Gastroesophageal sphincter (tissue), 4 donors: ENCODE measurements at regions not wholly inside any gene's neighbourhood (a gene's known extent, or its start where the extent isn't known, plus 50 kb on each side); places are given as distances from the start of the nearest gene placed in this dataset.

Source experiments
- ATAC-seq: fragments of 150-250 bp; one replicate; pipeline ENCODE4 v1.9.1; 2016; ENCODE audit warnings: mild to moderate bottlenecking, moderate library complexity
- H3K27ac ChIP-seq, 4 donors: fragments of 200-600 bp; sonication (generic) in 3 of 4; 1 replicate in 3 of 4; 2 replicates in 1 of 4; pipeline ENCODE4 v1.5.1; 2016 to 2019
- H3K27me3 ChIP-seq: fragments of 200-600 bp; sonication (generic); one replicate; pipeline ENCODE4 v1.5.1; 2019
- H3K36me3 ChIP-seq, 2 donors: fragments of 200-600 bp; sonication (generic); one replicate each; pipeline ENCODE4 v1.5.1; 2019; ENCODE audit warnings: control low read depth in 1 of 2
- H3K4me1 ChIP-seq, 3 donors: fragments of 200-600 bp; sonication (generic); 1 replicate in 2 of 3; 2 replicates in 1 of 3; pipeline ENCODE4 v1.5.1; 2016 to 2019; ENCODE audit warnings: control low read depth in 2 of 3
- H3K4me3 ChIP-seq, 2 donors: fragments of 200-600 bp; sonication (generic); one replicate each; pipeline ENCODE4 v1.5.1; 2019; ENCODE audit warnings: mild to moderate bottlenecking in 1 of 2, moderate library complexity in 1 of 2
- H3K9me3 ChIP-seq, 3 donors: fragments of 200-600 bp; sonication (generic); one replicate each; pipeline ENCODE4 v1.5.1; 2017 to 2019; ENCODE audit warnings: control low read depth in 2 of 3
- EP300 ChIP-seq: sonication (generic); formaldehyde crosslinking; IDR thresholded peaks from one replicate; pipeline ENCODE4 v1.6.1; 2017; ENCODE audit warnings: antibody characterized with exemption, mild to moderate bottlenecking
- POLR2A ChIP-seq, 2 donors: fragments of 450-650 bp; IDR thresholded peaks; one replicate each; pipeline ENCODE4 v1.6.1; 2017; ENCODE audit warnings: antibody characterized with exemption in 2 of 2, mild to moderate bottlenecking in 2 of 2, moderate library complexity in 1 of 2
- POLR2AphosphoS5 ChIP-seq: sonication (generic); formaldehyde crosslinking; IDR thresholded peaks from one replicate; pipeline ENCODE4 v1.6.1; 2017; ENCODE audit warnings: antibody characterized with exemption
- WGBS, 2 donors: methylation state at CpG; one replicate each; pipeline ENCODE4 v1.1.5; 2018; ENCODE audit warnings: low coverage in 1 of 2; 5-methylcytosine and 5-hydroxymethylcytosine counted together
- TF ChIP-seq, protein P1 (sequence below), 4 experiments: fragments of 200-600 bp in 2 of 4; fragments of 450-650 bp in 2 of 4; sonication (generic) in 1 of 4; IDR thresholded peaks; one replicate each; pipeline ENCODE4 v1.5.1; 2017 to 2019; ENCODE audit warnings: antibody characterized with exemption in 4 of 4, mild to moderate bottlenecking in 2 of 4, moderate library complexity in 2 of 4

GRCh38 chr13:112136095-112136494 is 69.1 kb downstream of the SOX1 start:
- WGBS, 2 donors = 85 to 100% methylated on average over 1 to 7 of the region's 7 CpGs
- no peak for ATAC-seq
- Histone ChIP-seq H3K27me3 (peaks cover 65% of the 10 kb centered on the region), H3K4me3 (no peak overlapping the region), H3K9me3 (no peaks in the 10 kb centered on the region), H3K27ac (no peak overlapping the region), H3K4me1 (peaks cover 0 to 8% (median 0%) of the 10 kb centered on the region in 3 donors), H3K36me3 (no peaks in the 10 kb centered on the region)
- TF ChIP-seq POLR2AphosphoS5 (no peak), EP300 (no peak), POLR2A (IDR thresholded peaks at IDR 0.05) (no peak)
- TF ChIP-seq, protein P1, sequence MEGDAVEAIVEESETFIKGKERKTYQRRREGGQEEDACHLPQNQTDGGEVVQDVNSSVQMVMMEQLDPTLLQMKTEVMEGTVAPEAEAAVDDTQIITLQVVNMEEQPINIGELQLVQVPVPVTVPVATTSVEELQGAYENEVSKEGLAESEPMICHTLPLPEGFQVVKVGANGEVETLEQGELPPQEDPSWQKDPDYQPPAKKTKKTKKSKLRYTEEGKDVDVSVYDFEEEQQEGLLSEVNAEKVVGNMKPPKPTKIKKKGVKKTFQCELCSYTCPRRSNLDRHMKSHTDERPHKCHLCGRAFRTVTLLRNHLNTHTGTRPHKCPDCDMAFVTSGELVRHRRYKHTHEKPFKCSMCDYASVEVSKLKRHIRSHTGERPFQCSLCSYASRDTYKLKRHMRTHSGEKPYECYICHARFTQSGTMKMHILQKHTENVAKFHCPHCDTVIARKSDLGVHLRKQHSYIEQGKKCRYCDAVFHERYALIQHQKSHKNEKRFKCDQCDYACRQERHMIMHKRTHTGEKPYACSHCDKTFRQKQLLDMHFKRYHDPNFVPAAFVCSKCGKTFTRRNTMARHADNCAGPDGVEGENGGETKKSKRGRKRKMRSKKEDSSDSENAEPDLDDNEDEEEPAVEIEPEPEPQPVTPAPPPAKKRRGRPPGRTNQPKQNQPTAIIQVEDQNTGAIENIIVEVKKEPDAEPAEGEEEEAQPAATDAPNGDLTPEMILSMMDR (IDR thresholded peaks at IDR 0.05) = no peak

- Histone ChIP-seq H3K4me3 (no peak overlapping the region), H3K9me3 (no peaks in the 10 kb centered on the region), H3K4me1 (peaks cover 0 to 8% (median 0%) of the 10 kb centered on the region in 3 donors), H3K27me3 (peaks cover 65% of the 10 kb centered on the region), H3K36me3 (no peaks in the 10 kb centered on the region), H3K27ac (no peak overlapping the region)
- TF ChIP-seq EP300 (no peak), POLR2A (IDR thresholded peaks at IDR 0.05) (no peak), POLR2AphosphoS5 (no peak)
- TF ChIP-seq, protein P1 (IDR thresholded peaks at IDR 0.05) = no peak
- ATAC-seq = no peak
- 100% methylated on average over 1 of the region's 6 CpGs; no CpG with 5 or more reads in 1 of the 2 donors for WGBS, 2 donors
These were observed 70.2 kb downstream of the SOX1 start for GRCh38 chr13:112137144-112137543.

GRCh38 chr13:112140366-112140765 is 73.4 kb downstream of the SOX1 start:
- no peak for ATAC-seq
- no peak for TF ChIP-seq EP300
- TF ChIP-seq POLR2AphosphoS5 = no peak
- TF ChIP-seq, protein P1 (IDR thresholded peaks at IDR 0.05) = no peak
- TF ChIP-seq POLR2A (IDR thresholded peaks at IDR 0.05) = no peak
- Histone ChIP-seq H3K27ac (no peak overlapping the region), H3K27me3 (peaks cover 51% of the 10 kb centered on the region), H3K4me3 (no peak overlapping the region), H3K4me1 (no peaks in the 10 kb centered on the region), H3K9me3 (no peaks in the 10 kb centered on the region), H3K36me3 (no peaks in the 10 kb centered on the region)
- WGBS, 2 donors = 46 to 50% methylated on average over 1 to 7 of the region's 7 CpGs

DNA sequence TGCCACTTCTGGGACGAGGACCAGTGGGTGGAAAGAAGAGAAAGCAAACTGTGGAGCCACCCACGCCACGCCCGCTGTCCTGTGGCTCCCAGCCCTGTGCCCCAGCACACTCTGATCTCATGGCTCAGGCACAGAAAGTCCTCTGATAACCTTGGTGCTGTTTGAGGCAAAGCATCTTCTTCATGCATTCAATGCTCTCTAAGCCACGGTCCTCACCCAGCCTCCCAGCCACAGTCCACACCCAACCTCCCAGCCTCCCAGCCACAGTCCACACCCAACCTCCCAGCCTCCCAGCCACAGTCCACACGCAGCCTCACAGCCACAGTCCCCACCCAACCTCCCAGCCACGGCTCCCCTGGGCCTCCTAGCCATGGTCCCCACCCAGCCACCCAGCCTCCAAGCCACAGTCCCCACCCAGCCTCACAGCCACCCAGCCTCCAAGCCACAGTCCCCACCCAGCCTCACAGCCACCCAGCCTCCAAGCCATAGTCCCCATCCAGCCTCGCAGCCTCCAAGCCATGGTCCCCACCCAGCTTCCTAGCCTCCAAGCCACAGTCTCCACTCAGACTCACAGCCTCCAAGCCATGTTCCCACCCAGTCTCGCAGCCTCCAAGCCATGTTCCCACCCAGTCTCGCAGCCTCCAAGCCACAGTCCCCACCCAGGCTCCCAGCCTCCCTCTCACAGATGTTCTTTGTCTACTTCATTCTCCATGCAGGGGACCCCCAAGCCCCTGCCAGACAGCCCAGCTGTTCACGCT is 74.9 kb downstream of the SOX1 start:
- 81 to 97% methylated on average over 8 to 11 of the region's 11 CpGs for WGBS, 2 donors
- peaks cover 37% of the 10 kb centered on the region for H3K27me3 ChIP-seq
- no peak for TF ChIP-seq POLR2A (IDR thresholded peaks at IDR 0.05)
- TF ChIP-seq POLR2AphosphoS5 = no peak
- TF ChIP-seq, protein P1 (IDR thresholded peaks at IDR 0.05) = no peak
- no peak for TF ChIP-seq EP300
- no peaks in the 10 kb centered on the region for H3K9me3 ChIP-seq
- no peak for ATAC-seq
- no peak overlapping the region for H3K4me3 ChIP-seq
- no peaks in the 10 kb centered on the region for H3K36me3 ChIP-seq
- H3K27ac ChIP-seq = no peak overlapping the region
- H3K4me1 ChIP-seq = no peaks in the 10 kb centered on the region

DNA sequence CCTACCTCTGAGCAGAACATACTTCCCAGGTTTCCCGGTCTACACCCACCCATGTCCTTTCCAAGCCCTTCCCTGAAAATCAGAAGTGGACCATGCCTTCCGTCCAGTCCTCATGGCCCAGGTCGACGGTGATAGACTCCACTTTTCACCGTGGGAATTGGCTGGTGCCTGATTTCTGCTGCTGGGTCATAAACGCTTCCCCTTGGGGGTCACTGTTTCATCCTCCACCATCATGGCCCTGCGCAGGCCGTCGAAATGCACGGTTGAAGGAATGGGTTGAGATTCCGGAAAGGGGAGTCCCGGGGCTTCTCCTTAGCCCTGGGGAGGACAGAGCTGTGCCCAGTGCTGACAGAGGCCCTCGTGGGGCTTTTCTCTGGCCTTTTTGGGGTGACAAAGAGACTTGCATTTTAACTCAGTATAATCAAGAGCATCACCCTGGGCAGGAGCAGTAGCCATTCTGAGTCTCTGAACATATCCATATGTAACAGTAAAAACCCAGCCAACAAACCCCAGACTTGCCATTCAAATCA is 75.5 kb downstream of the SOX1 start:
- no peaks in the 10 kb centered on the region for H3K4me1 ChIP-seq
- 67% methylated on average over 8 of the region's 13 CpGs; no CpG with 5 or more reads in 1 of the 2 donors for WGBS, 2 donors
- no peak for ATAC-seq

More for the DNA sequence above, 75.5 kb downstream of the SOX1 start:
- Histone ChIP-seq H3K36me3 (no peaks in the 10 kb centered on the region), H3K27me3 (peaks cover 30% of the 10 kb centered on the region), H3K4me3 (no peak overlapping the region), H3K27ac (no peak overlapping the region), H3K9me3 (no peaks in the 10 kb centered on the region)
- no peak for TF ChIP-seq POLR2AphosphoS5
- TF ChIP-seq, protein P1 (IDR thresholded peaks at IDR 0.05) = no peak
- TF ChIP-seq EP300 = no peak
- no peak for TF ChIP-seq POLR2A (IDR thresholded peaks at IDR 0.05)
